HG03565 (cell line): ENCODE measurements at regions not wholly inside any gene's neighbourhood (a gene's known extent, or its start where the extent isn't known, plus 50 kb on each side); places are given as distances from the start of the nearest gene placed in this dataset.
"Not testable (repeated sequence)": the region's sequence is repeated elsewhere in the genome, so short reads cannot be mapped to it uniquely, and the experiment has no call there.

Experiments used
- ATAC-seq: cut with Tn5 transposase; IDR thresholded peaks from one replicate; pipeline ENCODE4 v1.9.1; 2021; ENCODE audit warnings: mild to moderate bottlenecking, moderate library complexity; ENCODE audit not compliant: unreplicated experiment

GRCh38 chr5:121064241-121064640 lies 600.1 kb downstream of the PRR16 start:
- ATAC-seq = not testable (repeated sequence)

GRCh38 chr5:121086671-121087070 lies 622.6 kb downstream of the PRR16 start:
- no peak for ATAC-seq

GRCh38 chr5:121087560-121087959 lies 623.5 kb downstream of the PRR16 start:
- no peak for ATAC-seq

- no peak for ATAC-seq
Measured at GRCh38 chr5:121088341-121088740, 624.2 kb downstream of the PRR16 start.

DNA sequence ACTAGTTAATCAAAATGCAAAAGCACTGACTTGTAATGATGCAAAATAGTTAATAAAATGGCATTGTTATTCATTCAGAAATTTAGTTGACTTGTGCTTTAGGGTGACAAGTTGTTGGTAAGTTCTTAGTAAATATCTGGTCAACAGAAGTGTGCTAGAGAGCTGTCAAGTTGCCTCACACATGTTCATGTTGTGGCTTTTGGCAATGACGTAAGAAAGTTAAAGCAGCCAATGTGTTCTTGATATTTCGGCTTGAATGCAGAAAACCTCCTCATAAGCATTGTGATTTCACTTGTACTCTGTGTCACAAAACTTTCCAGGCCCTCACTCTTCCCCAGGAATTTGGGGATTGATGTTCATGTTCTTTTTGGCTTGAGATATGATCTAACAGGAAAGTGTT lies 626.7 kb downstream of the PRR16 start:
- no peak for ATAC-seq

DNA sequence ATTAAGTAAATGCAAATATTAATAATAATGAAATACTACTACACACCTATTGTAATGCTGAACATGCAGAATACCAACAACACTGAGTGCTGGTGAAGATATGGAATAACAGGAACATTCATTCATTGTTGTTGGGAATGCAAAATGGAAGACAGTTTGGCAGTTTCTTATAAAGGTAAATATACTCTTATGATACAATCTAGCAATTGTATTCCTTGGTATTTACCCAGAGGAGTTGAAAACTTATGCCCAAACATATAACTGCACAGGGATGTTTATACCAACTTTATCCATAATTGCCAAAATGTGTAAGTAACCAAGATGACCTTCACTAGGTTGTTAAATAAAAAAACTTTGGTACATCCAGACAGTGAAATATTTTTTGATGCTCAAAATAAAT lies 636.8 kb downstream of the PRR16 start:
- no peak for ATAC-seq

DNA sequence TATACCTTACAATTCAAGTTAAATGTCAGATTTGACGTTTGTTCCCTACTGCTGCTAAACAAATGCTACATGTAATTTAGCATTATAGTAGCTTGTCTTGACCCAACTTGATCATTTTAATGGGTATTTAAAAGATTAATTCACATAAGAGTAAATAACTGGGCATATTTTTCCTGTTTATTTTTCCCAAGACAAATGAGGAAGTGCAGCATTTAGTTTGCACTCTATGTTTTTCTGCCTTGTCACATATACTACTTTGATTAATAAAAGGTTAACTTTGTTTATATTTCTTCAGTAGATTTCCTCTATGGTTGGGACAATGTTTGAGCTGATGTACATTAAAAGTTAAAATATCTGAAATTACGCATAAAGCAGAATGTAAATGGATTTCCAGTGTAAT lies 641.8 kb downstream of the PRR16 start:
- ATAC-seq = no peak

- ATAC-seq = not testable (repeated sequence)
Measured at GRCh38 chr5:121106721-121107690, 642.9 kb downstream of the PRR16 start.

- ATAC-seq = no peak
Measured at GRCh38 chr5:121108725-121109124, 644.6 kb downstream of the PRR16 start.

DNA sequence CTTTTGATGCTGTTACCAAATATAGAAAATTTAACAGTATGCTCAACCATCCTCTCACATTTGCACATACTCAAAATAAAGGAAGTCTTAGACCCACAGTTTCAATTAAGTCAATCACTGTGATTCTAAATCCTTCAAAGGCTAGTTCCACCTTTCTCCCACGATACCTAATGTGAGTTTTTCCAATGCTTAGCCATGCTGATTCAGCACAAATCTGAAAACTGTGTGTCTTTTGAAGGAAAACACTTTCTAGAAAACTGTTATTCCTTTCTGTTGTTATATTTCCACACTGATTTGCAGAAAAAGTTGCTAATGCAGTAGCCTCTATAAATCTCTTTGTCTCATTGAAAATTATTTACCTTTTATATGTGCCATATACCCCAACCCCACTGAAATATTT lies 645.7 kb downstream of the PRR16 start:
- ATAC-seq = no peak

DNA sequence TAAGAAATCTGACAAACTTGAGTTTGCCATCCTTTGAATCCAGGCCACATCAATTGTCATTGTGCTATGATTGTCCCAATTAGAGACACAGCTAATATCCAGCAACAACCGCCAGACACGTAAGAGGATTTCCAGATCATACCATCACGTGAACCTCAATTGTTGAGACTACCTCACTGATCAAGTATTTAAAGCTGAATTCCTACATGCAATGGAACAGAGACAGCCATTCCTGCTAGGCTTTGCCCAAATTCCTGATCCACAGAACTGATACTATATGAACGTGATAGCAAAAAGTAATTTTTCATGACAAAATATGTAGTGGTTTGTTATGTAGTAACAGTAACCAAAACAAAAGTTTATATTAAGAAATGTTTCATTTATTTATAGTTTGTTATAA lies 657.7 kb downstream of the PRR16 start:
- ATAC-seq = no peak

- no peak for ATAC-seq
Measured at GRCh38 chr5:121138495-121138907, 674.4 kb downstream of the PRR16 start.

- ATAC-seq = no peak
Measured at GRCh38 chr5:121138952-121139351, 674.9 kb downstream of the PRR16 start.

DNA sequence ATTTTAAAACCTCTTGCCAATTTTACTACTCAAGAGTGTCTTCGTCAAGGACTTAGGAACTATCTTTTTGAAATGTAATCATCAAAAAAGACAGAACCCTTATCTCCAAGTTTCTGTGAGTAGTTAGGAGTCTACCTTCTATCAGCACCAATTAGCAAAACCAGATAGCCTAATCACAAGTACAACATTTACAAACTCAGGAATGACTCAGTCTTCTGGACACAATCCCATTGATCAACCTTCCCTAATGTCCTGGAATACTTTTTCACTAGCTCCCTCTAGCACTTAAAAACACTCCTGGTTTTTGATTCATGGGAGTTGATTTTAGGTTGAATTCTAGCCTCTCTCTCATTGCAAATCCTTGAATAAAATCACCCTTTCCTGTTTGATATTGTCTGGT lies 680.7 kb downstream of the PRR16 start:
- no peak for ATAC-seq

DNA sequence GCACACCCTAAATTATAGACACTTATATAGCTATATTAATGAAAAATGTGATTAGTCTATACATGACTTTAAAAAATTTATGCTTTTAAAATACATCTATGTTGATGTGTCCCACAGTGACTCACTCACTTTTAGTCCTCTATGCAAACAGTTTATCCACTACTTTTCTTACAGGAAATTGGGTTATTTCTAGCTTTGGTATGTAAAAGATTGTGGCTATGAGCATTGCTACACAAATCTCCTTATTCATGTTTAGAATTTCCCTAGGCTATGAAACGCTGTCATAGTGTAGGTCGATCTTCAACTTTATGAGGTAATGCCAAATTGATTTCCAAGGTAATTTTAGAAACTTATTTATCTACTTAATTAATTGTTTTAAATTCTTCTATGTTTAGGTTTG lies 687.4 kb downstream of the PRR16 start:
- no peak for ATAC-seq

DNA sequence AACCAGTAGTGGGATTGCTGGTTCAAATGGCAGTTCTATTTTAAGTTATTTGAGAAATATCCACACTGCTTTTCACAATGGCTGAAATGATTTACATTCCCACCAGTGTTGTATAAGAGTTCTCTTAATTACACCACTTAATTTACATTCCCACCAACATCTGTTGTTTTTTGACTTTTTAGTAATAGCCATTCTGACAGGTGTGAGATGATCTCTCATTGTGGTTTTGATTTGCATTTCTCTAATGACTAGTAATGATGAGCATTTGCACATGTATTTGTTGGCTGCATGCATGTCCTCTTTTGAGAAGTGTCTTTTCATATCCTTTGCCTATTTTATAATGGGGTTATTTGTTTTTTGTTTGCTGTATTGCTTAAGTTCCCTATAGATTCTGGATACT lies 688.3 kb downstream of the PRR16 start:
- no peak for ATAC-seq

- ATAC-seq = no peak
Measured at GRCh38 chr5:121156565-121156964, 692.5 kb downstream of the PRR16 start.

DNA sequence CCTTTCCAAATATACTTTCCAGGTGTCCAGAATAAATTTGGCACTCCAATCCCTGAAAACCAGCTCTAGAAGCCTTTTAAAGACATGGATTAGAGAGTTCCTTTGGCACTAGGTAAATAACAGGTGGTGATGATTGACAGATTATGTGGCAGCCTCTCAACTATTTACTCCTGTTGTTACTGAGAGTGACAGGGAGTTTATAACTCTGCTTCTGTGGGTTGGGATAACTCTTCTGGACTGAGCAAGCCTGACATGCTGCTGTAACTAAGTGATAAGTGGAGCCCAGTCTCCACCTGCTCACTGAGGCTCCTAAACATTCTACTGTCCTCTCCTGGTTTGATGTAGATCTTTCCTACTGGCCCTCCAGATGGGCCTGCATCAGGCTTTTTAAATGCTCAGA lies 693.2 kb upstream of the FTMT start:
- ATAC-seq = no peak

DNA sequence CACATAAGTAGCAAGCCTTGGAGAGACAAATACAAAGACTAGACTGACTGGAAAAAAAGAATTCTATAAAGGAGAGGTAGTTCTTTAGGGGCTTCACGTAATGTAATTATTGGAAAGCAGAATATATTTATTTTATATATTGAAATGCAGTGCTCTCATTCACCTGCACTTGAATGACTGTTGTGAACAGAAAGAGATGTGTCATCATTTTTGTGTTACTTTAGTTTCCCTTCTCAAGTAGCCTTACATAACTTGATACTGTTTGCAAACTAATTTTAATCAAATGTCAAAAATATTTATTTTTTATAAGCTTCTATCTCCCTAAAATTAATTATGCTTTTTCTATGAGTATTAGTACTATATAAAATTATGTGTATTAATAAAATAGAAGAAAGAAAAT lies 691.1 kb upstream of the FTMT start:
- no peak for ATAC-seq

GRCh38 chr5:121164632-121165031 lies 687.0 kb upstream of the FTMT start:
- ATAC-seq = no peak

DNA sequence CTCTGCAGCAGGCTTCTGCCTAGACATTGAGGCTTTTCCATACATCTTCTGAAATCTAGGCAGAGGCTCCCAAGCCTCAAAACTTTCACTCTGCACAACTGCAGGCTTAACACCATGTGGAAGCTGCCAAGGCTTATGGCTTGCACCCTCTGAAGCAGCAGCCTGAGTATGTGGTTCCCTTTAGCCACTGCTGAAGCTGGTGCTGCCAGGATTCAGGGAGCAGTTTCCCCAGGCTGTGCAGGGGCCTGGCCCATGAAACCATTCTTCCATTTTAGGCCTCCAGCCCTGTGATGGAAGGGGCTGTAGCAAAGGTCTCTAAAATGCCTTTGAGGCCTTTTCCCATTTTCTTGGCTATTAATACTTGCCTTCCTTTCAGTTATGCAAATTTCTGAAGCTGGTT lies 680.3 kb upstream of the FTMT start:
- no peak for ATAC-seq

DNA sequence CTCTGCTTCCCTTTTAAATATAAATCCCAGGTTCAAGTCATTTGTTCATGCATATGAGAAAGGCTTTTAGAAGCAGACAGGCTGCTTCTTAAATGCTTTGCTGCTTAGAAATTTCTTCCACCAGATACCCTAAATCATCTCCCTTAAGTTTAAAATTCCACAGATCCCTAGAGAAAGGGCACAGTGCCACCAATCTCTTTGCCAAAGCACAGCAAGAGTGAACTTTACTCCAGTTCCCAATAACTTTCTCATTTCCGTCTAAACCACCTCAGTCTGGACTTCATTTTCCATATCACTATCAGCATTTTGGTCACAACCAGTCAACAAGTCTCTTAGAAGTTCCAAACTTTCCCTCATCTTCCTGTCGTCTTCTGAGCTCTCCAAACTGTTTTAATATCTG lies 679.8 kb upstream of the FTMT start:
- no peak for ATAC-seq

- ATAC-seq = no peak
Measured at GRCh38 chr5:121174351-121174750, 677.3 kb upstream of the FTMT start.
